ENCODE measurements at regions not wholly inside any gene's neighbourhood (a gene's known extent, or its start where the extent isn't known, plus 50 kb on each side); places are given as distances from the start of the nearest gene placed in this dataset.

DNA sequence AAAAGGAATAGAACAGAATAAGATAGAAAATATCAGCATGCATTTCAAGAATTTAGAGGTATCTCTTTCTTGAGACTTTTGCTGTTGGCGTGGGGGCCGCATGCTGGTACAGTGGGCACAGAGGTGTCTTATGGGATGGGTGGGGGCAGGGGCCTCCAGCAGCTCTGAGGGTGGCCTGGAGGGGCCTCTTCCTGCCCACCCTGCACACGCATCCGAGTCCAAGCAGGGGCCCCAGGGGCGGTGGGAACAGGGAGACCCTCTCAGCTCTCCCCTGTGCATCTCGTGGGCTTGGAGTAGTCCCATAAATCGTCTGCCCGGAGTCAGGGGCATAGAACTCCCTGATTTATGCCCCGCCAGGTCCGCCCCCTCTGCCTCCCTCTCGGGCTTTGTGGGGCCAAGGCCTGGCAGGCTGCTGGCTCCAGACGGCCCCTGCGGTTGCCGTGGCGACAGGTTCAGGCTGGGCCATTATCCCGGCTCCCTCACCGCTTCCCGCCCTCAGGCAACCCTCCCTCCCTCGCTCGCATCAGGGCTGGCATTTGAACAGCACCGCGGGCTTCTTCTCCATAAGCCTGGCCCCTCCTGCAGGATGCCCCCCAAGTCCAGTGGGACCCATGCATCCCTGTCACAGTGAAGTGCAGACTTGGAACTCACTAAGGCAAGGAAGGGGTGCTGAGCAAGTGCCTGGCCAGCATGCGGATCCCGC lies 133.2 kb upstream of the ZBTB40 start:
- no peaks in the 10 kb centered on the region for H3K4me1 ChIP-seq (ENCODE audit: control insufficient read depth in 2 of 2, insufficient read depth in 2 of 2, low read length in 2 of 2)
- DNase-seq (no peak), ATAC-seq (no peak)
- H3K9me3 Mint-ChIP-seq, result peaks cover 0 to 1% (median 0%) of the 10 kb centered on the region in 11 donors
- H3K36me3 Mint-ChIP-seq, result peaks cover 0 to 3% (median 0%) of the 10 kb centered on the region in 5 donors
- no peaks in the 10 kb centered on the region for H3K27me3 ChIP-seq (ENCODE audit: control insufficient read depth in 2 of 2, insufficient read depth in 2 of 2, low read length in 2 of 2)
- H3K4me1 Mint-ChIP-seq, result peaks cover 0 to 2% (median 0%) of the 10 kb centered on the region in 7 donors
- peaks cover 0 to 33% (median 17%) of the 10 kb centered on the region in 5 donors for H3K27me3 Mint-ChIP-seq
- H3K27ac Mint-ChIP-seq, result no peak overlapping the region
- POLR2A ChIA-PET, result no interaction called here
- H3K4me3 ChIP-seq (ENCODE audit: low read length), result no peak overlapping the region
- intact Hi-C loops (cut with micrococcal nuclease), result no loop called here
- H3K4me3 Mint-ChIP-seq, result no peak overlapping the region
- no peak overlapping the region for H3K27ac ChIP-seq (ENCODE audit: low read depth, low read length)
- no peaks in the 10 kb centered on the region for H3K36me3 ChIP-seq (ENCODE audit: control insufficient read depth in 2 of 3, insufficient read depth in 3 of 3, low read length in 3 of 3)
- H3K9me3 ChIP-seq (ENCODE audit: control insufficient read depth in 2 of 3, low read length in 3 of 3), result no peaks in the 10 kb centered on the region
- CTCF ChIA-PET, result no interaction called here

DNA sequence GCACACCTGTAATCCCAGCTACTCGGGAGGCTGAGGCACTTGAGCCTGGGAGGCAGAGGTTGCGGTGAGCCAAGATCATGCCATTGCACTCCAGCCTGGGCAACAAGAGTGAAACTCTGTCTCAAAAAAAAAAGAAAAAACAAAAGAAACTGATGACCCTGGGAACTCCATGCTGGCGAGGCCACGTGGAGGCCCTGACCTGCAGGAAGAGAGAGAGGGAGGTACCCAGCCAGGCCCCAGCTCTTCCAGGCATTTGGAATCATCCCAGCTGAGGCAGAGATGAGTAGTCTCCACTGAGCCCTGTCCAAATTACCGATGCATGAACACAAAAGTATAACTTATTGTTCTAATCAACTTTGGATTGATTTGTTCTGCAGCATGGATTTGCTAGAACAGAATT lies 132.0 kb upstream of the ZBTB40 start:
- H3K36me3 ChIP-seq (ENCODE audit: control insufficient read depth in 2 of 3, insufficient read depth in 3 of 3, low read length in 3 of 3), result no peaks in the 10 kb centered on the region
- peaks cover 0 to 26% (median 14%) of the 10 kb centered on the region in 5 donors for H3K27me3 Mint-ChIP-seq
- H3K9me3 Mint-ChIP-seq, result peaks cover 0 to 1% (median 0%) of the 10 kb centered on the region in 11 donors
- no peak overlapping the region for H3K4me3 Mint-ChIP-seq
- H3K4me1 Mint-ChIP-seq, result peaks cover 0 to 2% (median 0%) of the 10 kb centered on the region in 7 donors
- H3K27ac ChIP-seq (ENCODE audit: low read depth, low read length), result no peak overlapping the region
- no peaks in the 10 kb centered on the region for H3K9me3 ChIP-seq (ENCODE audit: control insufficient read depth in 2 of 3, low read length in 3 of 3)
- intact Hi-C loops (cut with micrococcal nuclease), result no loop called here
- H3K27ac Mint-ChIP-seq, result no peak overlapping the region
- H3K27me3 ChIP-seq (ENCODE audit: control insufficient read depth in 2 of 2, insufficient read depth in 2 of 2, low read length in 2 of 2), result no peaks in the 10 kb centered on the region
- ChIA-PET POLR2A (no interaction called here), CTCF (no interaction called here)
- ATAC-seq (no peak), DNase-seq (no peak)
- no peaks in the 10 kb centered on the region for H3K4me1 ChIP-seq (ENCODE audit: control insufficient read depth in 2 of 2, insufficient read depth in 2 of 2, low read length in 2 of 2)
- no peaks in the 10 kb centered on the region for H3K36me3 Mint-ChIP-seq
- no peak overlapping the region for H3K4me3 ChIP-seq (ENCODE audit: low read length)

DNA sequence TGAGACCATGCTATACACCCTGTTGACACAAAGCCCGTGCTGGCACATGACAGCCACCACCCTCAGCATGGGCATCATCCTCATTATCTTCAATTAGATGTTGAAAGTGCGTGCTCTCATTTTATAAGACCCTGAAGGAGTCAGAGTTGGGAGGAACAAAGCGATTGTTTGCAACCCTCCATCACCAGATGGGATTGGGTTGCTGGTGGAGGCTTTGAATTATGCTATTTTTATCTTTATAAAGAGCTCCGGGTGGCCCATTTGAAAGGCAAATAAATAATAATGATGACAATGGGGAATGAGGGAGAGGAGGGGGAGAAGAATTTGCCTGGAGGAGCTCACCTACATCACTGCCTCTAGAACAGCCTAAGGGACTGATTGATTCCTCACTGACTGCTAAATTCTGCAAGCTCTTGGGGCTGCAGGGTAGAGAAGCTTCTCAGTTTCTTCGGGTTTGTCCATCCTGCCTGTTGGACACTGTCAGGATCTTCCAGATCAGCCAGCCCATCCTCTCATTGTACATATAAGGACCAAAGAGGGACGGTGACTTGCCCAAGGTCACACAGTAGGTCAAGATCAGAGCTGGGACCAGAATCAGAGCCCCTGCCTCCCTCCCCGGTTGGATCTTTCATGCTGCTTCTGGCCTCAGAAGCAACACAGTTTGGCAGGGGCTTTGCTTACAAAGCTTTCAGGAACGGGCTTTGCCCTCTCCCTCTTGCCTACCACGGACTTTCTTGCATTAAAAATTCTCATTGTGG lies 130.9 kb upstream of the ZBTB40 start:
- peak in 1 of 9 donors; percentile 10 for DNase-seq
- Mint-ChIP-seq H3K4me1 (peaks cover 0 to 2% (median 0%) of the 10 kb centered on the region in 7 donors), H3K9me3 (peaks cover 0 to 1% (median 0%) of the 10 kb centered on the region in 11 donors), H3K36me3 (no peaks in the 10 kb centered on the region), H3K4me3 (no peak overlapping the region), H3K27ac (no peak overlapping the region), H3K27me3 (peaks cover 0 to 15% (median 10%) of the 10 kb centered on the region in 5 donors)
- CTCF ChIA-PET, result no interaction called here
- Histone ChIP-seq H3K27me3 (ENCODE audit: control insufficient read depth in 2 of 2, insufficient read depth in 2 of 2, low read length in 2 of 2) (no peaks in the 10 kb centered on the region), H3K27ac (ENCODE audit: low read depth, low read length) (no peak overlapping the region), H3K4me3 (ENCODE audit: low read length) (no peak overlapping the region), H3K4me1 (ENCODE audit: control insufficient read depth in 2 of 2, insufficient read depth in 2 of 2, low read length in 2 of 2) (no peaks in the 10 kb centered on the region), H3K9me3 (ENCODE audit: control insufficient read depth in 2 of 3, low read length in 3 of 3) (no peaks in the 10 kb centered on the region), H3K36me3 (ENCODE audit: control insufficient read depth in 2 of 3, insufficient read depth in 3 of 3, low read length in 3 of 3) (no peaks in the 10 kb centered on the region)
- intact Hi-C loops (cut with micrococcal nuclease), result no loop called here
- no peak for ATAC-seq
- POLR2A ChIA-PET, result no interaction called here

DNA sequence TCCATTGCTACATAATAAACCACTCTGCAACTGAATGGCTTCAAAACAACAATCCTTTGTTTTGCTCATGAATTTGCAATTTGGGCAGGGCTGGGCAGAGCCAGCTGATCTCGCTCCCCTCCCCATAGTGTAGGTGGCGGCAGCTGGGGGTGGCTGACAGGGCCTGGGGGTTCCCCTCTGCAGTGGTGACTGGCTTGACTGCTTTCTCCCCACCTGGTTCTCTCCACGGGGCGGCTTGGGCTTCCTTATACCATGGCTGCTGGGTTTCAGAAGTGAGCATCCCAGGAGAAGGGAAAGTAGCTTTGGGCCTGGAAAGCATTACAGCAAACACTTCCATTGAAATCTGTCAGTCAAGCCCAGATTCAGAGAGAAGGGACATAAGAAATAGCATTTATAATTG lies 129.7 kb upstream of the ZBTB40 start:
- Histone ChIP-seq H3K36me3 (ENCODE audit: control insufficient read depth in 2 of 3, insufficient read depth in 3 of 3, low read length in 3 of 3) (no peaks in the 10 kb centered on the region), H3K4me3 (ENCODE audit: low read length) (no peak overlapping the region), H3K4me1 (ENCODE audit: control insufficient read depth in 2 of 2, insufficient read depth in 2 of 2, low read length in 2 of 2) (no peaks in the 10 kb centered on the region), H3K27me3 (ENCODE audit: control insufficient read depth in 2 of 2, insufficient read depth in 2 of 2, low read length in 2 of 2) (no peaks in the 10 kb centered on the region), H3K9me3 (ENCODE audit: control insufficient read depth in 2 of 3, low read length in 3 of 3) (no peaks in the 10 kb centered on the region), H3K27ac (ENCODE audit: low read depth, low read length) (no peak overlapping the region)
- peaks cover 0 to 12% (median 10%) of the 10 kb centered on the region in 5 donors for H3K27me3 Mint-ChIP-seq
- H3K36me3 Mint-ChIP-seq, result no peaks in the 10 kb centered on the region
- H3K4me3 Mint-ChIP-seq, result no peak overlapping the region
- no peak overlapping the region for H3K27ac Mint-ChIP-seq
- ChIA-PET POLR2A (no interaction called here), CTCF (no interaction called here)
- H3K4me1 Mint-ChIP-seq, result peaks cover 0 to 2% (median 0%) of the 10 kb centered on the region in 7 donors
- no peak for DNase-seq
- H3K9me3 Mint-ChIP-seq, result peaks cover 0 to 1% (median 0%) of the 10 kb centered on the region in 11 donors
- intact Hi-C loops (cut with micrococcal nuclease), result no loop called here
- no peak for ATAC-seq

DNA sequence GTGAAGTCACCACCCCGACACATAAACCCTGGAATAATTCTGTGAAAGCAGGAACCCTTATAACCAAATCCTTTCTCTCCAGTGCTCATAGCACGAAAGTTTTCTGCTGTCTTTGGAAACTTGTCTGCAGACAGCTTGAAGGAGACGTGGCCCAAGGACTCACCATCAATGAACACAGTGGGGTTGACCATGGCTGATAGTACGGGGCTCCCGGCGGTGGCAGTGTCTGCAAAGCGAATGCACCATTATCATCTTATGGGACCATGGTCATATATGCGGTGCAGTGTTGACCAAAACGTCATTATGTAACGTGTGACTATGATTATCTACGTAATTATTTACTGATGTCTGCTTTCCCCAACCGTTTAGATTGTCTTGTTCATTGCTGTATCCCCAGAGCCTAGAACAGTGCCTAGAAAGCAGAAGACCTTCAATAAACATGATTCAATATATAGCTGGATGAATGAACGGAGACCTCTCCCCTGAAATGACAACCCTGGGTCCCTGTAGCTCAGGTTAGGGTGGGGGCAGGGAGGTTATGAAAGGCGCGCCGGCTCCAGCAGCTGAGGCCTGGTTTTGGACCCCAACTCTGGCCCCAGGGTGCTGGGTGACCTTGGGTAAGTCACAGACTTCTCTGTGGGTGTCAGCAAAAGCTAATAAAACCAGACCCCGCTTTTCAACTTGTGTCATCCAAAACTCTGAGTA lies 128.4 kb upstream of the ZBTB40 start:
- Mint-ChIP-seq H3K36me3 (no peaks in the 10 kb centered on the region), H3K27me3 (peaks cover 0 to 7% (median 5%) of the 10 kb centered on the region in 5 donors), H3K27ac (no peak overlapping the region), H3K4me1 (peaks cover 0 to 2% (median 0%) of the 10 kb centered on the region in 7 donors), H3K4me3 (no peak overlapping the region), H3K9me3 (peaks cover 0 to 1% (median 0%) of the 10 kb centered on the region in 11 donors)
- Histone ChIP-seq H3K4me1 (ENCODE audit: control insufficient read depth in 2 of 2, insufficient read depth in 2 of 2, low read length in 2 of 2) (no peaks in the 10 kb centered on the region), H3K36me3 (ENCODE audit: control insufficient read depth in 2 of 3, insufficient read depth in 3 of 3, low read length in 3 of 3) (no peaks in the 10 kb centered on the region), H3K27me3 (ENCODE audit: control insufficient read depth in 2 of 2, insufficient read depth in 2 of 2, low read length in 2 of 2) (no peaks in the 10 kb centered on the region), H3K9me3 (ENCODE audit: control insufficient read depth in 2 of 3, low read length in 3 of 3) (no peaks in the 10 kb centered on the region), H3K4me3 (ENCODE audit: low read length) (no peak overlapping the region), H3K27ac (ENCODE audit: low read depth, low read length) (no peak overlapping the region)
- POLR2A ChIA-PET, result no interaction called here
- DNase-seq, result no peak
- intact Hi-C loops (cut with micrococcal nuclease), result no loop called here
- ATAC-seq, result no peak
- CTCF ChIA-PET, result interaction anchor here (0.5 kb wide), 1 partner anchor 1298 kb away, joined by 3 read pairs; no protein-coding TSS in a partner anchor

DNA sequence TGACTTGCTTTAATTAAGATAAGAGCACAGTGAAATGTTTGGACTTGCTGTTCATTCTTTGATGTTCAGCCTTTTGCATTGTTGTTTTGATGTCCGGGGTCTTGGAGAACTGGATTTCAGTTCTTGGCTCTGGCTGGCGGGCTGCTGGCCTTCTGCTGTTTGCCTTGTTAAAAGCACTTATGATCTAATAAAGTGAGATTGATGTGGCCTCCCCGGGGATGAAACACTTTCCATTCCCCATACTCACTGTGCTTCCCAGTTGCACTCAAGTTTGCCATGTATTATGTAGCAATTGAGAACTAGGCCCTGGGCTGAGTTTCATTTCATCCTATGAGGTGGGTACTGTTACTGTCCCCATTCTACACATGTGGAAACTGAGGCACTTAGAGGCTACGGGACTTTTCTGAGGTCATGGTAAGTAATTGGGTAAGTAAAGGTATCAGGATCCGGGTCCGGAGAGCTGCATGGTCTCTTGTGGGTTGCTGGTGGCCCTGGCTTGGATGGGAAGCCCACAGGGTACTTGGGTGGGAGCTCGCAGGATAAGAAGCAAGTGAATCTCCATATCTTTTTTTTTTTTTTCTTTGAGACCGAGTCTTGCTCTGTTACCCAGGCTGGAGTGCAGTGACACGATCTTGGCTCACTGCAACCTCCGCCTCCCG lies 127.7 kb upstream of the ZBTB40 start:
- H3K36me3 Mint-ChIP-seq, result no peaks in the 10 kb centered on the region
- no peak overlapping the region for H3K27ac Mint-ChIP-seq
- Histone ChIP-seq H3K4me1 (ENCODE audit: control insufficient read depth in 2 of 2, insufficient read depth in 2 of 2, low read length in 2 of 2) (no peaks in the 10 kb centered on the region), H3K4me3 (ENCODE audit: low read length) (no peak overlapping the region), H3K27me3 (ENCODE audit: control insufficient read depth in 2 of 2, insufficient read depth in 2 of 2, low read length in 2 of 2) (no peaks in the 10 kb centered on the region), H3K9me3 (ENCODE audit: control insufficient read depth in 2 of 3, low read length in 3 of 3) (no peaks in the 10 kb centered on the region), H3K36me3 (ENCODE audit: control insufficient read depth in 2 of 3, insufficient read depth in 3 of 3, low read length in 3 of 3) (no peaks in the 10 kb centered on the region), H3K27ac (ENCODE audit: low read depth, low read length) (no peak overlapping the region)
- H3K9me3 Mint-ChIP-seq, result peaks cover 0 to 1% (median 0%) of the 10 kb centered on the region in 11 donors
- CTCF ChIA-PET, result interaction anchor here (0.5 kb wide), 1 partner anchor 1298 kb away, joined by 3 read pairs; no protein-coding TSS in a partner anchor
- H3K27me3 Mint-ChIP-seq, result peaks cover 0 to 3% (median 2%) of the 10 kb centered on the region in 5 donors
- intact Hi-C loops (cut with micrococcal nuclease), result no loop called here
- peak in 1 of 9 donors; percentile 7 for DNase-seq
- H3K4me1 Mint-ChIP-seq, result peaks cover 0 to 2% (median 0%) of the 10 kb centered on the region in 7 donors
- no peak overlapping the region for H3K4me3 Mint-ChIP-seq
- POLR2A ChIA-PET, result no interaction called here
- ATAC-seq, result no peak
